ENCODE measurements at regions not wholly inside any gene's neighbourhood (a gene's known extent, or its start where the extent isn't known, plus 50 kb on each side); places are given as distances from the start of the nearest gene placed in this dataset.
"Not testable (repeated sequence)": the region's sequence is repeated elsewhere in the genome, so short reads cannot be mapped to it uniquely, and the experiment has no call there.

- not testable (repeated sequence) for TF ChIP-seq CTCF, POLR2A (IDR thresholded peaks at IDR 0.05)
These were observed 115.6 kb upstream of the TMLHE start for GRCh38 chrX:155728335-155728734.
